H1 (cell line): ENCODE measurements at regions not wholly inside any gene's neighbourhood (a gene's known extent, or its start where the extent isn't known, plus 50 kb on each side); places are given as distances from the start of the nearest gene placed in this dataset.

Experiments used
- CTCF ChIA-PET: fragments of 300-600 bp; sonication (Branson Sonifier 250); formaldehyde crosslinking; loops from one replicate; lab custom pipeline; 2021; ENCODE audit not compliant: partially characterized antibody; lab: Charles Lee
- POLR2A ChIA-PET: fragments of 300-600 bp; sonication (Branson Sonifier 250); formaldehyde crosslinking; loops from one replicate; lab custom pipeline; 2021; ENCODE audit warnings: inconsistent platforms; ENCODE audit not compliant: partially characterized antibody; lab: Charles Lee
- DNase-seq, 2 experiments: peaks; one replicate each; pipeline versions ENCODE4 v3.0.0 to v3.0.0-alpha.2; 2010 to 2022; ENCODE audit warnings: low spot score in 2 of 2, low read depth in 1 of 2, mixed read lengths in 1 of 2
- FAIRE-seq: peaks from 2 replicates; lab custom pipeline; 2011; peaks lifted over from hg19 to GRCh38; lab: Jason Lieb, UNC
- H2AFZ ChIP-seq: 2 replicates; pipeline ENCODE4 v1.8.1; 2012; ENCODE audit warnings: low read length, inconsistent platforms
- H2AK5ac ChIP-seq: 2 replicates; pipeline ENCODE4 v1.6.1; 2013; ENCODE audit warnings: low read depth, low read length
- H2BK120ac ChIP-seq: replicated peaks from 2 replicates; pipeline ENCODE3; 2013; ENCODE audit warnings: low read depth, low read length, inconsistent platforms
- H2BK12ac ChIP-seq: 2 replicates; pipeline ENCODE4 v1.6.1; 2013; ENCODE audit warnings: low read depth, low read length
- H2BK15ac ChIP-seq: 2 replicates; pipeline ENCODE4 v1.6.1; 2013; ENCODE audit warnings: low read length
- H2BK20ac ChIP-seq: 2 replicates; pipeline ENCODE4 v1.6.1; 2013; ENCODE audit warnings: low read length
- H2BK5ac ChIP-seq: 2 replicates; pipeline ENCODE4 v1.6.1; 2013; ENCODE audit warnings: low read depth, low read length
- H3K14ac ChIP-seq: 2 replicates; pipeline ENCODE4 v1.6.1; 2013; ENCODE audit warnings: inconsistent platforms; ENCODE audit not compliant: insufficient read length
- H3K18ac ChIP-seq: 2 replicates; pipeline ENCODE4 v1.6.1; 2013; ENCODE audit warnings: low read length; ENCODE audit errors: extremely low read depth
- H3K23ac ChIP-seq: 2 replicates; pipeline ENCODE4 v1.6.1; 2013; ENCODE audit warnings: inconsistent platforms; ENCODE audit not compliant: insufficient read length
- H3K23me2 ChIP-seq: 2 replicates; pipeline ENCODE4 v1.6.1; 2013; ENCODE audit warnings: low read depth, low read length
- H3K27ac ChIP-seq: 2 replicates; pipeline ENCODE4 v1.6.1; 2011; ENCODE audit warnings: low read depth, low read length, inconsistent platforms
- H3K27me3 ChIP-seq, 4 experiments: replicated peaks in 1 of 4; 1 replicate in 1 of 4; 2 replicates in 3 of 4; pipeline versions ENCODE4 v1.6.1 to v1.8.1; 2011 to 2013; ENCODE audit warnings: low read length in 3 of 4, mild to moderate bottlenecking in 3 of 4, inconsistent platforms in 2 of 4, mixed read lengths in 2 of 4, moderate library complexity in 1 of 4; ENCODE audit not compliant: control insufficient read depth in 3 of 4, insufficient read depth in 3 of 4; ENCODE audit errors: extremely low read depth in 1 of 4
- H3K36me3 ChIP-seq, 4 experiments: 2 replicates each; pipeline versions ENCODE4 v1.6.1 to v1.8.1; 2011 to 2013; ENCODE audit warnings: mild to moderate bottlenecking in 4 of 4, low read length in 3 of 4, moderate library complexity in 2 of 4, control low read depth in 1 of 4, inconsistent platforms in 1 of 4; ENCODE audit not compliant: insufficient read depth in 4 of 4, control insufficient read depth in 2 of 4
- H3K4ac ChIP-seq: replicated peaks from 2 replicates; pipeline ENCODE3; 2013; ENCODE audit warnings: low read length, low read depth, mixed read lengths, inconsistent platforms; ENCODE audit not compliant: insufficient read length
- H3K4me1 ChIP-seq, 4 experiments: replicated peaks in 1 of 4; 1 replicate in 1 of 4; 2 replicates in 3 of 4; pipeline versions ENCODE4 v1.6.1 to v1.8.1; 2011 to 2013; ENCODE audit warnings: low read length in 3 of 4, inconsistent platforms in 2 of 4, mixed read lengths in 1 of 4; ENCODE audit not compliant: insufficient read depth in 4 of 4, control insufficient read depth in 3 of 4
- H3K4me2 ChIP-seq, 2 experiments: 2 replicates each; pipeline versions ENCODE4 v1.6.1 to v1.8.1; 2011 to 2013; ENCODE audit warnings: low read depth in 2 of 2, low read length in 2 of 2, control low read depth in 1 of 2, inconsistent platforms in 1 of 2, mild to moderate bottlenecking in 1 of 2; ENCODE audit not compliant: insufficient read depth in 1 of 2
- H3K4me3 ChIP-seq, 4 experiments: fragments of 200-600, 300-600 bp in 1 of 4; sonication (generic), shearing (Covaris generic), sonication (Bioruptor Twin) in 1 of 4; 2 replicates each; pipeline versions ENCODE4 v1.5.1 to v1.8.1; 2011 to 2016; ENCODE audit warnings: low read length in 4 of 4, low read depth in 3 of 4, control low read depth in 2 of 4, inconsistent platforms in 2 of 4, mild to moderate bottlenecking in 2 of 4, mixed read lengths in 1 of 4, moderate library complexity in 1 of 4; ENCODE audit not compliant: insufficient read depth in 2 of 4; ENCODE audit errors: extremely low read depth in 1 of 4
- H3K56ac ChIP-seq: replicated peaks from 2 replicates; pipeline ENCODE3; 2013; ENCODE audit warnings: low read depth, mild to moderate bottlenecking, mixed read lengths, low read length, inconsistent platforms; ENCODE audit not compliant: insufficient read length
- H3K79me1 ChIP-seq: 2 replicates; pipeline ENCODE4 v1.6.1; 2013; ENCODE audit warnings: low read depth, low read length, control low read depth
- H3K79me2 ChIP-seq, 2 experiments: 2 replicates each; pipeline versions ENCODE4 v1.6.1 to v1.8.1; 2012 to 2013; ENCODE audit warnings: low read length in 2 of 2, mild to moderate bottlenecking in 2 of 2, inconsistent platforms in 1 of 2; ENCODE audit not compliant: insufficient read depth in 2 of 2, control insufficient read depth in 1 of 2
- H3K9ac ChIP-seq, 4 experiments: replicated peaks in 1 of 4; 1 replicate in 1 of 4; 2 replicates in 3 of 4; pipeline versions ENCODE4 v1.6.1 to v1.8.1; 2011 to 2013; ENCODE audit warnings: low read depth in 3 of 4, low read length in 3 of 4, control low read depth in 2 of 4, mild to moderate bottlenecking in 2 of 4, moderate library complexity in 2 of 4, inconsistent platforms in 1 of 4; ENCODE audit errors: extremely low read depth in 1 of 4
- H3K9me3 ChIP-seq, 2 experiments: 2 replicates each; pipeline versions ENCODE4 v1.6.1 to v1.8.1; 2012 to 2013; ENCODE audit warnings: mild to moderate bottlenecking in 2 of 2, moderate library complexity in 2 of 2, control low read depth in 1 of 2, inconsistent platforms in 1 of 2, low read depth in 1 of 2, low read length in 1 of 2, mixed read lengths in 1 of 2; ENCODE audit not compliant: insufficient read depth in 2 of 2
- H4K20me1 ChIP-seq, 2 experiments: replicated peaks in 1 of 2; 2 replicates each; pipeline versions ENCODE3 to v1.8.1; 2011 to 2013; ENCODE audit warnings: inconsistent platforms in 2 of 2, low read length in 2 of 2, mild to moderate bottlenecking in 1 of 2; ENCODE audit not compliant: insufficient read depth in 2 of 2, control insufficient read depth in 1 of 2
- H4K5ac ChIP-seq: 2 replicates; pipeline ENCODE4 v1.6.1; 2013; ENCODE audit warnings: low read length, low read depth, mixed read lengths, inconsistent platforms; ENCODE audit not compliant: insufficient read length
- H4K8ac ChIP-seq: 2 replicates; pipeline ENCODE4 v1.8.0; 2013; ENCODE audit warnings: mild to moderate bottlenecking, moderate library complexity, low read length, inconsistent platforms; ENCODE audit not compliant: insufficient read depth; ENCODE audit errors: extremely low read depth
- H4K91ac ChIP-seq: replicated peaks from 2 replicates; pipeline ENCODE3; 2013; ENCODE audit warnings: low read length, mixed read lengths, inconsistent platforms; ENCODE audit not compliant: insufficient read length
- CBX5 ChIP-seq: fragments of 300-800, 300-1000 bp; sonication (generic); IDR thresholded peaks from 2 replicates; pipeline ENCODE4 v1.7.1; 2016; ENCODE audit warnings: antibody characterized with exemption, low read length, low read depth
- CTBP2 ChIP-seq: IDR thresholded peaks from 2 replicates; pipeline ENCODE4 v1.7.0; 2011; ENCODE audit warnings: borderline replicate concordance, mild to moderate bottlenecking, moderate library complexity, mixed read lengths, low read length; ENCODE audit not compliant: insufficient read depth, insufficient read length
- MAX ChIP-seq: IDR thresholded peaks from 2 replicates; pipeline ENCODE4 v1.6.1; 2012; ENCODE audit warnings: inconsistent platforms
- POLR2AphosphoS5 ChIP-seq: IDR thresholded peaks from 2 replicates; pipeline ENCODE4 v1.6.1; 2011; ENCODE audit warnings: low read depth, low read length
- SIN3A ChIP-seq, 2 experiments: IDR thresholded peaks in 1 of 2; conservative IDR thresholded peaks in 1 of 2; 2 replicates each; pipeline ENCODE4 v1.6.1; 2011 to 2012; ENCODE audit warnings: low read length in 2 of 2, improper control_type of control experiment in 1 of 2, low read depth in 1 of 2, mild to moderate bottlenecking in 1 of 2
- SRF ChIP-seq: IDR thresholded peaks from 2 replicates; pipeline ENCODE4 v1.6.1; 2011; ENCODE audit warnings: mild to moderate bottlenecking, low read depth, low read length, moderate library complexity
- SUZ12 ChIP-seq: fragments of 200-600 bp; sonication (generic); IDR thresholded peaks from 2 replicates; pipeline ENCODE4 v1.6.1; 2012; ENCODE audit warnings: mild to moderate bottlenecking, inconsistent platforms, low read length, moderate library complexity, mixed read lengths
- TEAD4 ChIP-seq: IDR thresholded peaks from 2 replicates; pipeline ENCODE4 v1.6.1; 2012; ENCODE audit warnings: low read depth, low read length, inconsistent platforms, mixed read lengths
- YY1 ChIP-seq: IDR thresholded peaks from 2 replicates; pipeline ENCODE4 v1.6.1; 2011; ENCODE audit warnings: low read depth, mild to moderate bottlenecking, low read length
- ZNF274 ChIP-seq: IDR thresholded peaks from 2 replicates; pipeline ENCODE4 v1.7.0; 2012; ENCODE audit warnings: low read length, borderline replicate concordance; ENCODE audit errors: extremely low read depth
- WGBS, 2 experiments: shearing (Covaris generic) in 1 of 2; methylation state at CpG; one replicate each; pipeline versions ENCODE4 v1.1.6 to v1.1.7; 2013 to 2015; ENCODE audit warnings: low lambda C conversion rate in 2 of 2, mixed read lengths in 2 of 2, inconsistent platforms in 1 of 2, low coverage in 1 of 2, missing lambda C conversion rate in 1 of 2; ENCODE audit not compliant: insufficient replicate concordance in 2 of 2, insufficient coverage in 1 of 2, insufficient read length in 1 of 2; ENCODE audit errors: extremely low coverage in 1 of 2, missing lambda C conversion rate in 1 of 2; 5-methylcytosine and 5-hydroxymethylcytosine counted together

GRCh38 chr7:96521068-96521894 is 188.4 kb downstream of the SEM1 start:
- H2BK120ac ChIP-seq = no peak overlapping the region
- FAIRE-seq (no peak), DNase-seq (no peak)
- no peak overlapping the region for H3K56ac ChIP-seq
- 89% methylated on average over 13 of the region's 13 CpGs; no CpG with 5 or more reads in 1 of the 2 experiments for WGBS, 2 experiments
- H3K23me2 ChIP-seq = peaks cover 2% of the 10 kb centered on the region; the same call in 1 of the 2 replicates
- H2BK15ac ChIP-seq = no peak overlapping the region
- H4K20me1 ChIP-seq = no peaks in the 10 kb centered on the region
- no peak overlapping the region for H2BK20ac ChIP-seq
- H3K36me3 ChIP-seq = no peaks in the 10 kb centered on the region
- no peak overlapping the region for H3K4me3 ChIP-seq
- H3K4ac ChIP-seq = no peak overlapping the region
- H4K91ac ChIP-seq = no peak overlapping the region
- no peaks in the 10 kb centered on the region for H3K79me1 ChIP-seq
- H3K4me1 ChIP-seq = no peaks in the 10 kb centered on the region
- ChIA-PET POLR2A (no interaction called here), CTCF (no interaction called here)
- H3K79me2 ChIP-seq = no peaks in the 10 kb centered on the region
- H4K5ac ChIP-seq = no peak overlapping the region
- H2BK5ac ChIP-seq = no peak overlapping the region
- H2BK12ac ChIP-seq = no peak overlapping the region
- TF ChIP-seq SIN3A (conservative IDR thresholded peaks at IDR 0.05 in 1 of 2, IDR thresholded peaks at IDR 0.05 in 1 of 2; ENCODE audit: low read depth in 1 of 2, low read length in 2 of 2) = no peak
- no peak for TF ChIP-seq MAX
- no peak for TF ChIP-seq ZNF274
- TF ChIP-seq SRF = no peak
- TF ChIP-seq YY1 = no peak
- no peak for TF ChIP-seq CBX5
- no peak for TF ChIP-seq POLR2AphosphoS5
- TF ChIP-seq CTBP2 = no peak
- TF ChIP-seq TEAD4 = no peak
- TF ChIP-seq SUZ12 = no peak
- H3K14ac ChIP-seq = no peak overlapping the region
- H3K9me3 ChIP-seq = no peaks in the 10 kb centered on the region
- H4K8ac ChIP-seq = no peak overlapping the region
- H3K4me2 ChIP-seq = no peak overlapping the region
- H3K9ac ChIP-seq = no peak overlapping the region
- peaks cover 0 to 1% (median 0%) of the 10 kb centered on the region in 4 experiments; a peak in 1 of 7 replicates for H3K27me3 ChIP-seq
- H2AK5ac ChIP-seq = no peak overlapping the region
- H2AFZ ChIP-seq = peak overlapping the region; percentile 53
- H3K27ac ChIP-seq = no peak overlapping the region
- H3K18ac ChIP-seq = no peak overlapping the region
- no peak overlapping the region for H3K23ac ChIP-seq
